Mesendoderm (in vitro differentiated cells): ENCODE measurements at regions not wholly inside any gene's neighbourhood (a gene's known extent, or its start where the extent isn't known, plus 50 kb on each side); places are given as distances from the start of the nearest gene placed in this dataset.

ENCODE experiments used
- DNase-seq: peaks from one replicate; pipeline ENCODE4 v3.0.0; 2013
- H2AK5ac ChIP-seq: 2 replicates; pipeline ENCODE4 v1.6.1; 2013; ENCODE audit warnings: low read length, inconsistent platforms
- H2BK120ac ChIP-seq: 2 replicates; pipeline ENCODE4 v1.6.1; 2013; ENCODE audit warnings: low read depth, mild to moderate bottlenecking, low read length, moderate library complexity, mixed read lengths
- H2BK15ac ChIP-seq: replicated peaks from 2 replicates; pipeline ENCODE4 v1.6.1; 2013; ENCODE audit warnings: low read depth, mild to moderate bottlenecking, moderate library complexity
- H2BK5ac ChIP-seq: 2 replicates; pipeline ENCODE4 v1.6.1; 2013; ENCODE audit warnings: low read length, inconsistent platforms
- H3K18ac ChIP-seq: 2 replicates; pipeline ENCODE4 v1.6.1; 2013; ENCODE audit warnings: mild to moderate bottlenecking, low read length, mixed read lengths
- H3K23ac ChIP-seq: one replicate; pipeline ENCODE4 v1.6.1; 2013; ENCODE audit warnings: low read length
- H3K27ac ChIP-seq: 2 replicates; pipeline ENCODE4 v1.5.1; 2013; ENCODE audit warnings: low read depth, mild to moderate bottlenecking, inconsistent platforms, low read length, moderate library complexity
- H3K27me3 ChIP-seq: 2 replicates; pipeline ENCODE4 v1.6.1; 2013; ENCODE audit warnings: low read length, control low read depth, mild to moderate bottlenecking, inconsistent platforms; ENCODE audit not compliant: insufficient read depth, poor library complexity
- H3K36me3 ChIP-seq: 2 replicates; pipeline ENCODE4 v1.6.1; 2013; ENCODE audit warnings: low read length, inconsistent platforms; ENCODE audit not compliant: control insufficient read depth, insufficient read depth
- H3K4ac ChIP-seq: one replicate; pipeline ENCODE4 v1.6.1; 2013; ENCODE audit warnings: low read depth, mild to moderate bottlenecking, low read length, moderate library complexity
- H3K4me1 ChIP-seq: 2 replicates; pipeline ENCODE4 v1.6.1; 2013; ENCODE audit warnings: low read depth, low read length, inconsistent platforms; ENCODE audit not compliant: control insufficient read depth
- H3K4me2 ChIP-seq: 2 replicates; pipeline ENCODE4 v1.6.1; 2013; ENCODE audit warnings: low read length
- H3K4me3 ChIP-seq: 2 replicates; pipeline ENCODE4 v1.5.1; 2013; ENCODE audit warnings: mild to moderate bottlenecking, low read length
- H3K56ac ChIP-seq: one replicate; pipeline ENCODE4 v1.6.1; 2013; ENCODE audit warnings: low read length
- H3K79me1 ChIP-seq: 2 replicates; pipeline ENCODE4 v1.6.1; 2013; ENCODE audit warnings: low read length, inconsistent platforms
- H3K79me2 ChIP-seq: 2 replicates; pipeline ENCODE4 v1.6.1; 2013; ENCODE audit warnings: mild to moderate bottlenecking, low read length; ENCODE audit not compliant: control insufficient read depth, insufficient read depth
- H3K9ac ChIP-seq: 2 replicates; pipeline ENCODE4 v1.6.1; 2013; ENCODE audit warnings: low read length, inconsistent platforms
- H4K5ac ChIP-seq: one replicate; pipeline ENCODE4 v1.6.1; 2013; ENCODE audit warnings: low read length
- H4K8ac ChIP-seq: one replicate; pipeline ENCODE4 v1.6.1; 2013; ENCODE audit warnings: low read depth, mild to moderate bottlenecking, control low read depth, low read length, moderate library complexity
- WGBS: extraction: QIAGEN DNeasy Blood & Tissue Kit; methylation state at CpG from one replicate; pipeline ENCODE4 v1.1.7; 2013; ENCODE audit warnings: low lambda C conversion rate, missing lambda C conversion rate; ENCODE audit not compliant: insufficient coverage; ENCODE audit errors: extremely low coverage; 5-methylcytosine and 5-hydroxymethylcytosine counted together

GRCh38 chr5:125232779-125233230 lies 486.4 kb upstream of the ZNF608 start:
- Histone ChIP-seq H3K18ac (no peak overlapping the region), H2BK15ac (no peak overlapping the region), H3K27ac (no peak overlapping the region), H4K8ac (no peak overlapping the region), H4K5ac (no peak overlapping the region), H3K56ac (no peak overlapping the region), H3K23ac (no peak overlapping the region), H3K36me3 (no peaks in the 10 kb centered on the region), H3K9ac (no peak overlapping the region), H3K4ac (no peak overlapping the region), H2BK5ac (no peak overlapping the region), H3K79me2 (no peaks in the 10 kb centered on the region), H3K4me1 (peaks cover 2% of the 10 kb centered on the region), H3K27me3 (no peaks in the 10 kb centered on the region), H3K79me1 (no peaks in the 10 kb centered on the region), H3K4me3 (no peak overlapping the region), H3K4me2 (no peak overlapping the region), H2AK5ac (no peak overlapping the region), H2BK120ac (no peak overlapping the region)
- DNase-seq = no peak
- WGBS = no CpG with 5 or more reads among the region's 3 CpGs

- no CpG with 5 or more reads among the region's 2 CpGs for WGBS
- H3K9ac ChIP-seq = no peak overlapping the region
These were observed 487.5 kb upstream of the ZNF608 start for GRCh38 chr5:125233944-125234343.

GRCh38 chr5:125236007-125236406 lies 489.6 kb upstream of the ZNF608 start:
- Histone ChIP-seq H3K23ac (no peak overlapping the region), H3K79me1 (no peaks in the 10 kb centered on the region), H2BK120ac (no peak overlapping the region), H3K27me3 (no peaks in the 10 kb centered on the region), H3K27ac (no peak overlapping the region), H2BK15ac (no peak overlapping the region), H3K9ac (no peak overlapping the region), H3K4me2 (no peak overlapping the region), H4K8ac (no peak overlapping the region), H3K79me2 (no peaks in the 10 kb centered on the region), H3K18ac (no peak overlapping the region), H3K4ac (no peak overlapping the region), H2BK5ac (no peak overlapping the region), H2AK5ac (no peak overlapping the region), H4K5ac (no peak overlapping the region), H3K4me3 (no peak overlapping the region), H3K56ac (no peak overlapping the region), H3K36me3 (no peaks in the 10 kb centered on the region), H3K4me1 (peaks cover 2% of the 10 kb centered on the region)
- no CpG with 5 or more reads among the region's 2 CpGs for WGBS
- peak; percentile 23 for DNase-seq

More at GRCh38 chr5:125233944-125234343, 487.5 kb upstream of the ZNF608 start:
- Histone ChIP-seq H3K4ac (no peak overlapping the region), H4K8ac (no peak overlapping the region), H3K23ac (no peak overlapping the region), H3K4me1 (peaks cover 2% of the 10 kb centered on the region), H3K27me3 (no peaks in the 10 kb centered on the region), H4K5ac (no peak overlapping the region), H2BK120ac (no peak overlapping the region), H3K79me2 (no peaks in the 10 kb centered on the region), H2BK5ac (no peak overlapping the region), H3K79me1 (no peaks in the 10 kb centered on the region), H3K4me3 (no peak overlapping the region), H2AK5ac (no peak overlapping the region), H3K4me2 (no peak overlapping the region), H3K27ac (no peak overlapping the region), H3K18ac (no peak overlapping the region), H2BK15ac (no peak overlapping the region), H3K56ac (no peak overlapping the region), H3K36me3 (no peaks in the 10 kb centered on the region)
- no peak for DNase-seq

GRCh38 chr5:125236981-125237380 lies 490.5 kb upstream of the ZNF608 start:
- Histone ChIP-seq H3K4me2 (no peak overlapping the region), H2BK120ac (no peak overlapping the region), H3K56ac (no peak overlapping the region), H3K27ac (no peak overlapping the region), H3K23ac (no peak overlapping the region), H3K18ac (no peak overlapping the region), H3K27me3 (no peaks in the 10 kb centered on the region), H3K4ac (no peak overlapping the region), H3K79me2 (no peaks in the 10 kb centered on the region), H3K4me1 (peaks cover 2% of the 10 kb centered on the region), H3K4me3 (no peak overlapping the region), H4K5ac (no peak overlapping the region), H3K9ac (no peak overlapping the region), H2BK5ac (no peak overlapping the region), H3K36me3 (no peaks in the 10 kb centered on the region), H4K8ac (no peak overlapping the region), H3K79me1 (no peaks in the 10 kb centered on the region), H2AK5ac (no peak overlapping the region), H2BK15ac (no peak overlapping the region)
- no CpG with 5 or more reads among the region's 1 CpG for WGBS
- no peak for DNase-seq

- H4K5ac ChIP-seq = no peak overlapping the region
- H3K4me3 ChIP-seq = no peak overlapping the region
- H2AK5ac ChIP-seq = no peak overlapping the region
- no peak for DNase-seq
- no peaks in the 10 kb centered on the region for H3K79me2 ChIP-seq
- no peak overlapping the region for H4K8ac ChIP-seq
- no peak overlapping the region for H3K9ac ChIP-seq
- no peak overlapping the region for H2BK15ac ChIP-seq
- no CpG with 5 or more reads among the region's 2 CpGs for WGBS
- H3K36me3 ChIP-seq = no peaks in the 10 kb centered on the region
- H3K4me2 ChIP-seq = no peak overlapping the region
- no peak overlapping the region for H2BK120ac ChIP-seq
- no peak overlapping the region for H3K56ac ChIP-seq
- H3K4me1 ChIP-seq = no peaks in the 10 kb centered on the region
- H3K4ac ChIP-seq = no peak overlapping the region
- no peak overlapping the region for H3K23ac ChIP-seq
- no peaks in the 10 kb centered on the region for H3K79me1 ChIP-seq
- no peak overlapping the region for H3K27ac ChIP-seq
- no peaks in the 10 kb centered on the region for H3K27me3 ChIP-seq
- H2BK5ac ChIP-seq = no peak overlapping the region
- H3K18ac ChIP-seq = no peak overlapping the region
These were observed 498.1 kb upstream of the ZNF608 start for GRCh38 chr5:125244531-125244930.

GRCh38 chr5:125245216-125245615 lies 498.8 kb upstream of the ZNF608 start:
- no peak overlapping the region for H3K4me2 ChIP-seq

More at GRCh38 chr5:125245216-125245615, 498.8 kb upstream of the ZNF608 start:
- Histone ChIP-seq H3K4me1 (no peaks in the 10 kb centered on the region), H3K27me3 (no peaks in the 10 kb centered on the region), H3K23ac (no peak overlapping the region), H4K5ac (no peak overlapping the region), H2BK15ac (no peak overlapping the region), H3K79me1 (no peaks in the 10 kb centered on the region), H2AK5ac (no peak overlapping the region), H3K27ac (no peak overlapping the region), H3K56ac (no peak overlapping the region), H3K4me3 (no peak overlapping the region), H3K18ac (no peak overlapping the region), H3K79me2 (no peaks in the 10 kb centered on the region), H4K8ac (no peak overlapping the region), H3K36me3 (no peaks in the 10 kb centered on the region), H3K4ac (no peak overlapping the region), H2BK120ac (no peak overlapping the region), H3K9ac (no peak overlapping the region), H2BK5ac (no peak overlapping the region)
- WGBS = no CpG with 5 or more reads among the region's 4 CpGs
- no peak for DNase-seq
